GM18909 (cell line): ENCODE measurements at regions not wholly inside any gene's neighbourhood (a gene's known extent, or its start where the extent isn't known, plus 50 kb on each side); places are given as distances from the start of the nearest gene placed in this dataset.

Source experiments
- ATAC-seq: cut with Tn5 transposase; IDR thresholded peaks from one replicate; pipeline ENCODE4 v1.9.1; 2021; ENCODE audit warnings: mild to moderate bottlenecking; ENCODE audit not compliant: unreplicated experiment, poor library complexity

DNA sequence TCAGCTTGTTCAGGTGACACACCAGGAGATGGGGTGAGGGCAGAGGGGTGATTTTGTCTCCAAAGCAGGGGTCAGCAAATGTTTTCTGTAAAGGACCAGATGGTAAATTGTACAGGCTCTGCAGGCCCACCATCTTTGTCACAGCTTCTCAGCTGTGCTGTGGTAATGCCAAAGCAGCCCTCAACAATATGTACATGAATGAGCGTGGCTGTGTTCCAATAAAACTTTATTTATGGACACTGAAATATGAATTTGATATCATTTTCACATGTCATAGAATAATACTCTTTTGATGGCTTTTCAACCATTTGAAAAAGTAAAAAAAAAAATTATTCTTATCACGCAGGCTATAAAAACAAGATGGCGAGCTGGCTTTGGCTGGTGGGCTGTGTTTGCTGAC, 206.4 kb upstream of the RPL38 start:
- ATAC-seq = no peak

GRCh38 chr17:73998249-73998648, 205.2 kb upstream of the RPL38 start:
- ATAC-seq = no peak

DNA sequence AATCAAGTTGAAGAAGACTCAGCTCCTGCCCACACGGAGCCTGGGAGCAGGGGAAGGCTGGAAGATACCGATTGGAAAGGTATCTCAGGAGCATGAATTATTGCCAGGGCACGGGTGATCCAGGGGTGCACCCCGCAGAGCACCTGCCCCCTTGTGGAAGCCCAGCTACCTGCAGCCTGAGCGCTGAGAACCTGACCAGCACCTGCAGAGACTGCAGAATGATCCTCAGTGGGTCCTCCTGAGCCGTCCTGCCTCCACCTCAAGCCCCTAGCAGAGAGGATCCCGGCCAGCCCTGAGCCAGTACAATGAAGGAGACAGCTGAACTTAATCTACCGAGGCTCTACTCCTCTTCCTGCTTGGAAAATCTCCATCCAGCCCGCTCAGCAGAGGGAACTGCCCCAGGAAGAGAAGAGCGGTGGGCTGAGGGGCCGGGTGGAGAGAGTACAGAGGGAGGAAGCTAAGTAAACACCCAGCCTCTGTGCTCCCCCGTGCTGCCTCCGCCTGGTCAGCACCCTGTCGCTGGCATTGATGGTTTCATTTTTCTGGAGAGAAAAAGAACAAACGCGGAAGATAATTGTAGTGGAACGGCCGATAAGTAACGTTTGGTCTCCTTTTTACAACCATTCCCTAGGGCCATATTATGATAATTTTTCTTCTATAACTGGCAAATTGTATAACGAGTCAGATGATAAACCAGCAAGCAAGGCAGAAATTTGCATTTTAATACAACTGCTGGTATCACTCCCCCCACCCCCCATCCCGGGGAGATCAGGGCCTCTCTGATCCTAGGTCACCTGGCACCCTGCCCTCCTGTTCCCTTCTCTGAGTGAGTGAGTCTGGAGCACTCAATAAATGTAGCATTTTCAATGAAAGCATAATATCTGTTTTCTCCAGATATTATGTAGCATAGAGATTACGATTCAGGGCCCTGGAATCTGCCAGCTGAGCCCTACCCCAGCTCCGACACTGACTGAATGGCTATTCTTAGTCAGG, 204.5 kb upstream of the RPL38 start:
- ATAC-seq = peak; percentile 53

DNA sequence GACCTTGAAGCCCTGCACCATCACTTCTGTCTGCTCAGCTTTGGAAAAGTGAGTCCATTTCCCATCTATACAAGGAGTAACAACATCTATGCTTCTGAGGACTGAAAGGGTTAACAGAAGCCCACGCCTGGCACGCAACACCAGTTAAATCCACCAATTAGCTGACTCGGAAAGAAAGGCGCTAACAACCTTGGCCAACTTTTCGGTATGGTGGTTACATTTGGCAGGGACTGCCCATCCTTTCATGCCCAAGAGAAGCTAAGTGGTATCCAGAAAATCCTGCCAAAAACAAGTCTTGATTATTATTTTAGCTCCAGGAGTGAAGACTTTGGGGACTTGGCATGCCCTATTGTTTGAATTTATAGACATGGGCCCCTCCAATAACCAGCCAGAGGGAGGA, 202.3 kb upstream of the RPL38 start:
- ATAC-seq = no peak

DNA sequence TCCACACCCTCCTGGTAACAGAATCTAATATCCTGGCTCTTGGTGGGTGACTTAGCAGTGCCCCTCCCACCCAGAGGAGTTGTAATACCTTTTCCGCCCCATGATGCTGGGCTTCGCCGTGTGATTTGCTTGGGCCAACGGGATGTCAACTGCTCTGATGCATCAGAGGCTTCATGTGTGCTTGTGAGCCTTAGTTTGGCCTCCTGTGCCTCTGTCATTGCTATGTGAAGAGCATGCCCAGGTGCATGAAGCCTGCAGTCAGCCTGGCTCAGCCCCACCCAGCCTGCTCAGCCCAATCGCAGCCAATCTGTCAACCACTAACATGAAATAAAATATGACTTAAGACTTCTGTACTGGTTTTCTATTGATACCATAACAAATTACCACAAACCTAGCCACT, 201.2 kb upstream of the RPL38 start:
- no peak for ATAC-seq

- no peak for ATAC-seq
Measured at GRCh38 chr17:74004056-74004455, 199.4 kb upstream of the RPL38 start.

- ATAC-seq = no peak
Measured at GRCh38 chr17:74005790-74006189, 197.7 kb upstream of the RPL38 start.

DNA sequence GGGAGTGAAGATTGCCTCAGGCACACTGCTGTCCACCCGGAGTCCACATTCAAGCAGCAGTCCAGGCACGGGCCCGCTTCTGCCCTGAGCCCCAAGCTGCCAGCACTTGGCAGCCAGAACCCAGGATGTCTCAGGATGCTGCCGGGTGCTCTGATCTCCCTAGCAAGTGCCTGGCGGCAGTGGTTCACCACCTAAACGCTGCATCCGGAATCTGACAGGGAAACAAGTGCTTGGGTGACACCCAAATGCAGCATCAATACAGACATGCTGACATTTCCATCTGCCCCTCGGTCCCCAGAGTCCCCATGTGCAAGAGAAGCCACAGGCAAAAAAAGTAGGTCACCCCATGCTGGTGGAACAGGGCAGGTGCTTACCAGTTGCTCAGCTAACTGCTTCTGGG, 197.1 kb upstream of the RPL38 start:
- no peak for ATAC-seq

DNA sequence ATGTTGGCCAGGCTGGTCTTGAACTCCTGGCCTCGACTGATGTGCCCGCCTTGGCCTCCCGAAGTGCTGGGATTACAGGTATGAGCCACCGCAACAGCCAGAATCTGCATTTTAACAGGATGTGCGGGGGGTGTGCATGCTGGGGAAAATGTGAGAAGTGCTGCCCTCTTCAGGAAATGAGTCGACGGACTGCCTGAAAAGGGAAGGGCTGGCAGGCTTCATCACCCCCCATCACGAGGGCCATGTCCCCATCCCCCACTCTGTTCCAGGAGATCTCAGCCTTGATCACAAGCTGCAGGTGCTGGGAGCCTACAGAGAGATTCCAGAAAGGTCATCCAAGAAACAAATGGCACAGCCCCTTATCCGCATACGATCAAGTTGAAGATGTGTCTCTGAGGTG, 195.3 kb upstream of the RPL38 start:
- ATAC-seq = no peak

DNA sequence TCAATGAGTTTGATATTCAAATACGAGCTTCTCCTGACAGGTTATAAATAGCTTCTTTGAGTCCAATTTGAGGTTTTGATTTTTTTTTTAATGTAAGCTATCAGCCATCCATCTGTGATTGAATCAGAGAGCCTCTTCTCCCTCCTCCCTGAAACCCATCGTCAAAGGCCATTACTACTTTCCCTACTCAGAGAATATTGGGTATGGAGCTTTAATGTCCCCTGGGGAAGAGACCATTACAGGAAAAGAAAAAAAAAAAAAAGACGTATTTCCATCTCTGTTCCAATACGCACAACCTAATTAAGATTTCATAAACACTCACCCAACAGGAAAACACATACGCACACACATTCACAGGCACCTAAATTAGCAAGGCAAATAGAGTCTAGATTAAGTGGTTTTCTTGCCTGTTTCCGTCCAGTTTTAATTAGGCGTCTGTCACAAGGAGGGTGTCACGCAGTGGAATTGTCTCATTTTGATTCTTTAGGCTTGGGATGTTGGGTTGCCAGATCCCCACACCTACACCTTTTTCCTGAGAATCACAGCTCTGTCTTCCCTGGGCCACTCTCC, 194.3 kb upstream of the RPL38 start:
- ATAC-seq = no peak

GRCh38 chr17:74010903-74011302, 192.6 kb upstream of the RPL38 start:
- ATAC-seq = no peak

GRCh38 chr17:74011966-74012365, 191.5 kb upstream of the RPL38 start:
- ATAC-seq = no peak

DNA sequence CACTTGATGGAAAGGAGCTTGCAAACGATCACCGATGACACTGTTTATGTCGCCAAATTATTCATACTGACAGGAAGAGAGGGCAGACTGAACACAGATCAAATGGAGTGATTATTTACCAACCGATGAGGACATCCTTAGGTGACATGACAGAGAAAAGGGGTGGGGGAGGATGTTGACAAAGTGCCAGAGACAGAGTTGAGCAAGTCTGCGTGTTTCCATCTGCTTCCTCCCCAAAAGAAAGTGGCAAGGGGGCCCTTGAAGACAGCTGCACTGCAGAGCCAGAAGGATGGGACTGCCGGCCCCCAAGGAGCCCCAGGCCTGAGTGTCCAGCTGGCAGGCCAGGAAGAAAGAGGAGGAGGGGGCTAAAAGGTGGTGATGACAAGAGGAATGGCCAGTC, 191.0 kb upstream of the RPL38 start:
- no peak for ATAC-seq

- no peak for ATAC-seq
Measured at GRCh38 chr17:74015316-74015715, 188.2 kb upstream of the RPL38 start.

DNA sequence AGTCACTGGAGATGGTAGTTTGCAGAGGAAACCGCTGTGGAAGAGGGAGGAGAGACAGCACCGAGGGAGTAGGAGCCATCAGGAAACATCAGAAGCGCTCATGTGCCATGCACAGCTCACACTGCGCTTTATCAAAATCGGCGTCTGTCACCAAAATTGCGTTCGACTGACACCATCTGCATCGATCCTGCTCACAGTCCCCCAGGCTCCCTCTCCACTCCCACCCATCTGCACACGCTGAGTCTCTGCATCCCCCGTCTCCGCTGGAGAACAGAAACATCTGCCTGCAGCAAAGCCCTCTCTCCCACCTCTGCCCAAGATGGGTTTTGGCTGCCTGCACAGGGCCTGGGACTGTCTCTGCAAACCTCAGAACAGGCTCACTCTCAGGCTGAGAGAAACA, 187.5 kb upstream of the RPL38 start:
- ATAC-seq = no peak

DNA sequence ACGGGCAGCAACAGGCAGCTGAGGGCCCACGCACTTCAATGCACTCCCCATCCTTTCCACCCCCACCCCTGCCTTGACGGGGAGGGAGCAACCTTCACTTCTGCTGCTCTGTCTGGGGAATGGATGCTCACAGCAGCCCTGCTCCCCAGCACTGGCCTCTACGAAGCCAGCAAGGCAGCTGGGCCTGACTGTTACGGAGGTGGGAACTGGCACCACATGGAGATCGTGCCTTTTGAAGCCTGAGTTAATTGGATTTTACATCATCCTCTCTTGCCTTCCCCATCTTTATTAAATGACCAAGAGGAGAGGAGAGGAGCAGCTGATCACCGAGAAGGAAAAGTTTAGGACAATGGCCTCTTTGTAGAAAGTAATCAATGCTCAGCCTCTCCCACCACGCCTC, 187.0 kb upstream of the RPL38 start:
- ATAC-seq = no peak

DNA sequence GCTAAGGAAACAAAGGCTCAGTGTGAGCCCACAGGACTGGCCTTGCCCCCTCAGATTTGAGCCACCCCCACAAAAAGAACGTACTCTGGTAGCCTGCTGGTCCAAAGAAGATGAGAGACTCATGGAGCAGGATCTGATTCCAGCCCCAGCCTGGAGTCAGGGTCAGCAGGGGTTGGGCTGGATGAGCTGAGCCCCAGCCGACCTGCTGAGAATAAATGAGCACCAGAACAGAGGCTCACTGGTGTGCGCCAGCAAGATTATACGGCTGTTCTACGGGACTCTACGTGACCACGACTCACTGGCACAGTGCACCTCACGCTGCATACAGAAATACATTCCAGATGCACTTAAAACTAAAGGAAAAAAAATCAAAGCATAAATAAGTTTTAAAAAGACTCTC, 186.0 kb upstream of the RPL38 start:
- no peak for ATAC-seq

- no peak for ATAC-seq
Measured at GRCh38 chr17:74018115-74018514, 185.4 kb upstream of the RPL38 start.

GRCh38 chr17:74019271-74019670, 184.2 kb upstream of the RPL38 start:
- ATAC-seq = no peak

DNA sequence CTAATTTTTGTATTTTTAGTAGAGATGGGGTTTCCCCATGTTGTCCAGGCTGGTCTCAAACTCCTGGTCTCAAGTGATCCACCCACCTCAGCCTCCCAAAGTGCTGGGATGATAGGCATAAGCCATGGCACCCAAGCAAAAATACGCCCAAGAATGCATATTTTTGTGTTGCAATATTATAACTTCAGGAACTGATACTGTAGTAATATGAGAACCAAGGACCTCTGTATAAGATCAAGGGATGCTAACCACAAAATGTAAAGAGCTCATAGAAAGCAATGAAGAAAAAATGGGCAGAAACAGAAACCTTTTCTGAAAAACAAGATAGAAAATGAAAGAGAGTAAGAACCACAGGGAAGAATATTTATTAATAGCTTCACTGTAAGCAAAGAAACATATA, 183.6 kb upstream of the RPL38 start:
- ATAC-seq = no peak

DNA sequence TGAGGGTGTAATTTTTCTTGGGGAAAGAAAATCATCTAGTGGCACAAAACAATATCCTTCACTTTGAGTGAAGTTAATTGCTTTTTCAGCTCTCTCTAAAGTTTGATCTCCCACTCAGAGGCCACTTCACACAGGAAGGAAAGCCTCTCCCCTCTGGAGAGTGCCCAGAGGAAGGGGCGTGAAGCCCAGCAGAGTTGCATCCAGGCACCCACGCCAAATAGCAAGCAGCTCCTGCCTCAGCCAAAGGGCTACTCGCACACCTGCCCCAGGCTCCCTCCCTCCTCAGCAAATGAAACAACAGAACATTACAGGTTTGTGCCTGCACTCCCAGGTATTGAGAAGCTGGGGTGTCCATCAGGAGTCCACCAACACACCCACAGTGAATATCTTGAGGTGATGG, 183.0 kb upstream of the RPL38 start:
- ATAC-seq = no peak
